GM18505 (cell line): ENCODE measurements at regions not wholly inside any gene's neighbourhood (a gene's known extent, or its start where the extent isn't known, plus 50 kb on each side); places are given as distances from the start of the nearest gene placed in this dataset.
A peak's percentile ranks its signal among the peaks of the same experiment; 100 is the strongest.

ENCODE experiments used
- ATAC-seq: cut with Tn5 transposase; IDR thresholded peaks from one replicate; pipeline ENCODE4 v1.9.1; 2021; ENCODE audit not compliant: unreplicated experiment
- POLR2A ChIP-seq: IDR thresholded peaks from 4 replicates; pipeline ENCODE4 v1.6.1; 2011; ENCODE audit warnings: borderline replicate concordance; ENCODE audit not compliant: insufficient read depth, insufficient read length; ENCODE audit errors: extremely low read depth

GRCh38 chr2:128617029-128617590, 298.4 kb upstream of the HS6ST1 start:
- ATAC-seq = no peak
- TF ChIP-seq POLR2A = no peak

- TF ChIP-seq POLR2A = no peak
- ATAC-seq = no peak
These were observed 299.0 kb upstream of the HS6ST1 start for GRCh38 chr2:128617661-128618060.

- no peak for ATAC-seq
These were observed 300.0 kb upstream of the HS6ST1 start for GRCh38 chr2:128618642-128619041.

GRCh38 chr2:128619471-128620325, 301.0 kb upstream of the HS6ST1 start:
- TF ChIP-seq POLR2A = no peak
- ATAC-seq = no peak

More at GRCh38 chr2:128618642-128619041, 300.0 kb upstream of the HS6ST1 start:
- no peak for TF ChIP-seq POLR2A

- no peak for ATAC-seq
- TF ChIP-seq POLR2A = no peak
These were observed 302.4 kb upstream of the HS6ST1 start for GRCh38 chr2:128621074-128621473.

GRCh38 chr2:128622371-128622770, 303.7 kb upstream of the HS6ST1 start:
- ATAC-seq = no peak
- no peak for TF ChIP-seq POLR2A

GRCh38 chr2:128622955-128623620, 304.4 kb upstream of the HS6ST1 start:
- no peak for TF ChIP-seq POLR2A
- no peak for ATAC-seq

GRCh38 chr2:128623776-128624761, 305.4 kb upstream of the HS6ST1 start:
- TF ChIP-seq POLR2A = no peak
- ATAC-seq = peak; percentile 79

- no peak for TF ChIP-seq POLR2A
- ATAC-seq = no peak
These were observed 306.3 kb upstream of the HS6ST1 start for GRCh38 chr2:128624956-128625355.

GRCh38 chr2:128625421-128625820, 306.8 kb upstream of the HS6ST1 start:
- ATAC-seq = no peak
- TF ChIP-seq POLR2A = no peak

GRCh38 chr2:128625963-128626759, 307.5 kb upstream of the HS6ST1 start:
- no peak for TF ChIP-seq POLR2A
- ATAC-seq = no peak
